GM18861 (cell line): ENCODE measurements at regions not wholly inside any gene's neighbourhood (a gene's known extent, or its start where the extent isn't known, plus 50 kb on each side); places are given as distances from the start of the nearest gene placed in this dataset.

ENCODE experiments used
- ATAC-seq: cut with Tn5 transposase; IDR thresholded peaks from one replicate; pipeline ENCODE4 v1.9.1; 2021; ENCODE audit not compliant: unreplicated experiment

DNA sequence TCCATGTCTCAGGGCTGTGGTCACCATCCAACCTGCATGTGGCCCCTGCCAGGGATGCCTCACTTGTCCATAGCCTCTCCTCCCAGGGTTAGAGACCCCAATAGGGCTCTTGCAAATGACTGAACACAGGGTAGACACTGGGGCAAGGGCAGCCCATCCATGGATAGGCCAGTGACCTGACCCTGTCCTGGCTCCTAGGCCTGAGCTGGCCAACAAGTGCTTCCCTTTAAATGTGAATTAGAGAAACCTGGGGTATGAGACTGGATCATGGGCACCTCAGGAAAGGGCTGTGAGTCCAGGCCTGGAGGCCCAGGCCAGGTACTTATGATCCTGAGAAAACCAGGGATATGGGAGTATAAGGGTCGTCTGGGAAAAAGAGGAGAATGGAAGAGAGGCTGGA, 64.5 kb downstream of the COPS8 start:
- no peak for ATAC-seq

DNA sequence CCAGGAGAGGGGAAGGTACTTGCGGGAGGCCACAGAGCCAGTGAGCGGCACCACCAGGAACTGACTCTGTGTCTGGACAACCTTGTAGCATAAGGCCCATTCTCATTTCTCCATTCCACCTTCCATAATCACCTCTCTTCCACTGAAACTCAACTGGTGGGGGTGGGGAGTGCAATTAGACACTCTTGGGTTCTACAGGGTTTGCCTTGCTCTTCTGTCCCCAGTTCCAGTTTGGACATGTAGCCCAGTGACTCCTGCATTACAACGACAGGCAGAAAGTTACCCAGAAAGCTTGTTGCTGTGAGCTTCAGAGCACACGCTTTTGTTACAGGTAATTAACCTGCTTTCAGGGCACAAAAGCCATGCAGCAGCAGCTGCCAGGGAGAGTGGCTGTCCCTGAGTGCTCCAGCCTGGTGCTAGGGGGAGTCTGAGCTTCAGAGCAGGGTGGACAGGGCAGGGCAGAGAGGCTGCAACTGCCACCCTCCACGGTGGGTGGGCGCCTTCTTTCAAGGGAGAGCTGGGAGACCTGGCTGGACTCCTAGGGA, 65.2 kb downstream of the COPS8 start:
- ATAC-seq = no peak

DNA sequence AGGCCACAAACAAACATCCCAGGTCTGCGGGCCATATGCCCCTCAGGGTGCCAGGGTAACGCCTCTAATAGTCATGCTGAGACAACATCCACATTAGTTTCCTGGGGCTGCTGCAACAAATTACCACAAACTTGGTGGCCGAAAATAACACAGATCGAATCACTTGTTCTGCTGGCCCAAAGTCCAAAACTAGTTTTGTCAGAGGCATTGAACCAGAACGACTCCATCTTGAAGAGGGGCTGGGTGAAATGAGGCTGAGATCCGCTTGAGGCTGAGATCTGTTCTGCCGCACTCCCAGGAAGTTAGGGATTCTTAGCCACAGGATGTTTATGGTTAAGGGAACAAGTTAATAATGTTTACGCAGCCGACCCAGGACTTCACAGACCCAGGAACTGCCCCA, 66.7 kb downstream of the COPS8 start:
- no peak for ATAC-seq

DNA sequence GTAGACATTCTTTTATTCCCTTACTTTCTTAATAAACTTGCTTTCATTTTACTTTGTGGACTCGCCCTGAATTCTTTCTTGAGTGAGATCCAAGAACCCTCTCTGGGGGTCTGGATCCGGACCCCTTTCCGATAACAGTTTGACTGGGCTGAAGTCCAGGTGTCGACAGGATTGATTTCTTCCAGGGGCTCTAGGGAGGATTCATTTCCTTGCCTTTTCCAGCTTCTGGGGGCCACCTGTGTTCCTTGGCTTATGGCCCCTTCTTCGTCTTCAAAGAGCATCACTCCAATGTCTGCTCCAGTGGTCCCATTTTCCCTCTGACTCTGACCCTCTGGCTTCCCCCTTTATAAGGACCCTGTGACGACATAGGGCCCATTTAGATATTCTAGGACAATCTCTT, 67.5 kb downstream of the COPS8 start:
- no peak for ATAC-seq

DNA sequence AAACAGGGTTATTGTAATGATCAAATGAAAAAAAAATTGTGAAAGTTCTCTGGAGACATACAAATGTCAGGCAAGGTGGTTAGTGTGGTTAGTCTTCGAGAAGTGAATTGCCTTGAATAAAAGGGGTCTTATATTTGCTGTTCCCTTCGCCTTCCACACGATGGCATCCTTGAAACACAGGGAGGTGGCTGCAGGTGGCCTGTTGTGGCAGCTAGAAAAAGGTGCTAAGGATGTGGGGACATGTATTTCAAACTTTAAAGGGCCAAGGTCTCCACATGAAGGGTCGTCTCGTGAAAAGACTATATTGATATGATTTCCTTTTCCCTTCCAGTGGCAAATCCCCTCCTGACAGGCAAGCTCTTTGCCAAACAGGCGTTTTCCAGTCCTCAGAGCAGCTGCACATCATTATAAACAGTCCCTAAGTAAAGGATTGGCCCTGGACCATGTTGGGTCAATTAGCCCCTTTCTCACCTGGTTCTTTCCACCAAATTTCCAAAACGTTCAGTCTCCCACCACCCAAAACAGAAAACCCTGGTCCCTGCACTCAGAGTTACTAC, 68.5 kb downstream of the COPS8 start:
- ATAC-seq = no peak

DNA sequence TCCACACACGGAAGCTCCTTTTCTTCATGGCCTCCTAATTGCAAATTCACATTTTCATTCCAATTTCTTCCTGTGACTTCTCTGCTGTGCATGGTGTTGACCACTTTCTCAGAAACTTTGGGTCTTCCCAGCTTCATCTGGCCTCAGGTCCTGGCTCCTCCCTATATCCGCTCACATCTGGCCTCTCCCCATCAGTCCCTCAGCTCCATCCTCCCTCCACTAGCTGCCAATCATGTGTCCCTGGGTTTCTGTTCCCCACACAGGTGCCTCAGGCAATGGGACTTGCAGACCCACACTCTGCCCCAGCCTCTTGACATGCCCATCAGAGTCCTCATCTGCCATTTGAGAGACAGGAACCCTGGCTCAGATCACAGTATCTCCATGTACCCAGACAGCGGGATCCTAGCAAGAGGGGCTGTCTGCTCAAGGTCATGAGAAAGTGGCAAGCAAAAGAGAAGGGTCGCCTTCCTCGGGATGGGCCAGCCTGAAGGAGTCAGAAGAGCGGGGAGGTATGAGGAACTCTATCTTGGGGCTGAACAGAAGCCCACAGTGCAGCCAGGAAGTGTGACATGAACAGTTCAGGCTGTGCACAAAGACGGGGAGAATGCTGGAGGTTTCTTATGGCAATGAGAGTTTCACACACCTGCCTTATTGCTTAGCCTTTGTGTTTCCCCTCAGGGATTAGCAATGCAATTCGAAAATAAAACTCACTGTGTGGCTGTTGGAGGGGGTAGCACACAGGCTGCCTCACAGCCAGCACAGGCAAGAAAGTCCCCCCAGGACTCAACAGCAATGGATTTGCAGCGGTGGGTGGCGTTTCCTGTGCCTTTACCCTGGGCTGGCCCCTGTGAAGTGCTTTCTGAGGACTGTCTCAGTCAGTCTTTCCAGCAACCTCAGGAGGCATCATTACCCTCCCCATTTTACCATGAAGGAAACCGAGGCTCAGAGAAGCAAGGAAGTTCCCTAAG, 69.5 kb downstream of the COPS8 start:
- ATAC-seq = no peak

DNA sequence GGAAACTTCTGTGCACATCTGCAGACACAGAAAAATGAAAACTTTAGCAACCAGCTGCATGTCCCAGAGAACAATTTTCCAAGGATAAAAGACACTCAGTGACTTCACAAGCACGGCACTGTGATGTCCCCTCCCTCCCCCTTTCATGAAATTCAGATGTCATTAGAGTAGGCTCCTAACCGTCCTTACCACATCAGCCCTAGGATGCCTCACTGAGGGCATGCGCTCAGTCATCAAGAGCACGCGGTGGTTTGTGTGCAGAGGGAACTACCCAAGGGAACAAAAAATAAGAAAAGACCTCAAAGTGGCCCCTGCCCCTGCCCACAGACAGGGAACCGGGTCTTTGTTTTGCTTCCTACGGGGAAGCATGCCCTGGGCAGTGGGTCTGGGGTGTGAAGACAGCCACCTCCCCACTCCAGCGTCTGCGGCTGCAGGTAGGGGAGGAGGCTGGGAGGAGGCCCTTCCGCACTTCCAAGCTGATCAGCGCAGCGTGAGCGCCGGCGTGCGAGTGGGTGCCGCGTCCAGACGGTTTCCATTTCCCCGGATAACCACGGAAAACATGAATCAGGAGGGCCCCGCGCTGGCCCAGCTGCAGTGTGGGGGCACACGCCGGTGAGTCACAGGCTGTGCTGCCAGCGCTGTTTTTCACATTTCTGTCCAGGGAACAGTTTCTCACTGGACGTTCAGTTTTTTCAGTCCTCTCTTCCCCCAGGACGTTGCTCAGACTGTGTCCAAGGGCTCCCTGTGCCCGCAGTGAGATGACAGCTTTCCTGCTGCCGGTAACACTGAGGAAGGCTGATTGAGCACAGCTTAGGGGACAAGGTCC, 70.6 kb downstream of the COPS8 start:
- no peak for ATAC-seq

DNA sequence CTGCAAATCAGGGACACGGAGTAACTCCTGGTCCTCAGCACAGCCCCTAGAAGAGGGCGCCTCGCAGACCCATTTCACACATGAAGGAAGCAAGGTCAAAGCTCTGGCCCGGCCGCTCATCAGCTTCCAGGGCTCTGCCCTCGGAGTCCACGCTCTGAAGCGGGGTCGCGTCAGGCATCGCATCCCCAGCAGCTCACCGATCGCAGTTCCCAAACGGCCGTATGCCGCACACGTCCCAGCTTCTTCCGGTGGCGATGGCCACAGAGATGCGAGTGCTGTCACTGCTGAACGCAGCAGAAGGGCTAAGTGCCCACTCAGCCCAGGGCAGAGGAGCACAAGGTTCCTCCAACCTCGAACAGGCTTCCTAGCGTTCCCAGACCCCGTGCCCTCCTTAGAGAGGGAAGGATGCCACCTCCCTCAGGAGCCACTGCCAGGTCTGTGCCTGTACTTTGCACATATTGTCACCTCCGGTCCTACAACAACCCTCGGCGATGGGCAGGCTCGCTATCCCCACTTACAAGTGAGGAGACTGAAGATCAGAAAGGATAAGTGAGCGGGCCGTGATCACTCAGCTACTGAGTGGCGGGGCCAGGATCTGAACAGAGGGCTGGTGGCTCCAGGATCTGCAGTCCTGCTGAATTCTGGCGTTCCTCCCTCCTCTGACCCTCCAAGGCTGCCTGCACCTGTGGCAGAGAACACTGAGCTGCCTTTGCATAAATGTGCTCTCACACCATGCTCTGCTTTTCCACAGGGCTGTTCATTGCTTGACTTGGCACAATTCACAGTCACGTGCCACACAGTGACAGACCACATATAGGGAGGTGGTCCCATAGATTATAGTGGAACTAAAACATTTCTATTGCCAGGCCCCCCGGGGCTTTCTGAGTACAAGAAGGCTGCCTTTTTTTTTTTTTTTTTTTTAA, 71.4 kb downstream of the COPS8 start:
- no peak for ATAC-seq

DNA sequence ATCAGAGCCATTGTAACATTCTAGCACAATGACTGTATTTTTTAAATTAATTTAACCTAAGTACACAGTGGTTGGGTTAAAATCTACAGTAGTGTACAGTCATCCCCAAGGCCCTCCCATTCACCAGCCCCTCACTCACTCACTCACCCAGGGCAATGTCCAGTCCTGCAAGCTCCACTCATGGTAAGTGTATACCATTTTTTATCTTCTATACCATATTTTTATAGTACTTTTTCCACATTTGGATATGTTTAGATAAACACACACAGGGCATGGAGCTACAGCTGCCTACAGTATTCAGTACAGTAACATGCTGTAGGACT, 72.1 kb downstream of the COPS8 start:
- ATAC-seq = no peak

DNA sequence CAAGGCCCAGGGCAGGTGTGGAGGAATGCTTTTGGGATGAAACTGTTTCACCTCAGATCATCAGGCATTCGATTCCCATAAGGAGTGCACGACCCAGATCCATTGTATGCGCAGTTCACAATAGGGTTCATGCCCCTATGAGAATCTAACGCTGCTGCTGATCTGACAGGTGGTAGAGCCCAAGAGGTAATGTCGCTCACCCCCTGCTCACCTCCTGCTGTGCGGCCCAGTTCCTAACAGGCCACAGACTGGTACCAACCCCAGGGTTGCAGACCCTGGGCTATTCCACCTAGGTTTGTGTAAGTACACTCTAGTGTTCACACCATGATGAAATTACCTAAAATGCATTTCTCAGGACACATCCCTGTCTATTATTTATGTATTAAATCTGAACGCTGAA, 72.5 kb downstream of the COPS8 start:
- no peak for ATAC-seq

DNA sequence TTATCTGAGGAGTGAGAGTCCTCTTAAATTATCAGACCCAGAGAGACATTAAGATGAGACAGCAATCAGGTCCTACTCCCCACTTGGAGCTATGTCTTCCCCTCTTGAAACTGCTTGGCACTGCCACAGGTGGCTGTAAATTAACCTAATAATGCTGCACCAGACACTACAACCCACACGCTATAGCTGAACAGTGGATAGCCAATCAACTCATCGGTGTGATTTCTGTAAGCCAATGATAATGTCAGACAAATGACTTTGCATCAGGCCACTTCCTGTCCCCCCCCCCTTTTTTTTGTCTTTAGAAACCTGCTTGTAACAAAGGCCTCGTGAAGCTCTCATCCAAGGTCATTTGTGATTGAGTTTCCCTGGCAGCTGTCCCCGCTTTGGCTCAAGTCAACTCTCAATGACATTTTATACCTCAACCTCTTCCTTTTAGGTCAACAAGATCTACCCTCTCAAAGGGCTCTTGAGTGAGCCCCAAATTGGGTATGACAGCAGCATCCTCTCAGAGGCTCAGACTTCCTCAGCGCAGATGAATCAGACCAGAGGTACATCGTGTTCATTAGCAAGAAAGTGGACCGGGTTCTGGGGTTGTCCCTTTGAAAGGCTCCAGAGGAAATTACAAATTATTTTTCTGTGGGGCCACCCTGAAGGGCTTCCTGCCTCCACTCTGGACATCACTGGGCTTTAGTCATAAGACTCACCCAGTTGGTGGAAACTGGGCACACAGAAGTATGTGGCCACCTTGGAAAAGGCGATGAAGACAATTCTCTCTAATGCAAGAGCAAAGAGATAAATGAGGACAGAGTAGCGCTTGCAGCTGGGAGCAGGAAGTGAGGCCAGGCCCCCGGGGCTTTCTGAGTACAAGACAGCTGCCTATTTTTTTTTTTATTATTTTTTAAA, 73.6 kb downstream of the COPS8 start:
- no peak for ATAC-seq

DNA sequence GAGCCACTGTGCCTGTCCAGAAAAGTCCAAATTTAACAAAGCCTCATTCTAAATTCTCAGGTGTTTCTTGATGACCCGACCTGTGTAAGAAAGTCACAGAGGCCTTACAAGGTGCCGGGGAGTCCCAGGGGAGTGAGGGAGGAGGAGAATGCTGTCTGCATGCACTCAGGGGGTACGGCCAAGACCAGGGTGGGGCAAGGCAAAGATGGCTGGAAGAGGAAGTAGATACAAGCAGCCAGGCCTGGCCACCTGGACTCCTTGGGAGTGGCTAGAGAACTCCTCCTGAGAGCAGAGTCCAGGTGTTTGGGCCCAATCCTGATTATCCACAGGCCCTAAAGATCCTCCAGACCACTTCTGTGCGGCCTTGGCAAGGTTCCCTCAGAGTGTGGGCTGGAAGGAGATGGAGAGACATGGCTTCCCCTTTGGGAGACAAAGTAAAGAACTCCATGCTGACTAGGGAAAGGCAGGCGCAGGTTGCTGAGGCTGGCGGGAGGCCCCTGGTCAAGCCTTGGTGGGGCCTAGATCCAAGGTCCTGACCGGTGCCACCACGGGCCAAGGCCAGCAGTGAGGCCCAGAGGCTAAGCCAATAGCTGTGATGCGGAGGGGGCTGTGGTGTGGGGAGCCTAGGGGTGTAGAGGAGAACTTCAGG, 74.7 kb downstream of the COPS8 start:
- no peak for ATAC-seq

DNA sequence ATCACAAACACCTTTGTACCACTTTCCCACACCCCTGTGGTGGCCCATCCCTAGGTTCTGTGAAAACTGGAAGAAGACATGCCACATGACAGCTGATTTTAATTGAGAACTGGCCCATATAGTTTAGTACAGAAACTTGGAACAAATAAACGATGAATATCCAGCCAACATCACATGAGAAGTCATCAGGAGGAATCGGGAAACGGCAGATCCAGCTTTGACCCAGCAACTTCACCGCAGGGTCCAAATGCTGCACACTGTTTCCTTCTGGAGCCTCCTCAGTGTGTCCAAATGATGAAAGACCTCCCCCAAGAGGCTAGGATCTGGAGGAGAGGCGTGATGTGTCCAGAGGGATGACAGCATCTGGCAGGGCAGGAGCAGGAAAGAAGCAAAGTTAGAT, 75.5 kb downstream of the COPS8 start:
- ATAC-seq = no peak

DNA sequence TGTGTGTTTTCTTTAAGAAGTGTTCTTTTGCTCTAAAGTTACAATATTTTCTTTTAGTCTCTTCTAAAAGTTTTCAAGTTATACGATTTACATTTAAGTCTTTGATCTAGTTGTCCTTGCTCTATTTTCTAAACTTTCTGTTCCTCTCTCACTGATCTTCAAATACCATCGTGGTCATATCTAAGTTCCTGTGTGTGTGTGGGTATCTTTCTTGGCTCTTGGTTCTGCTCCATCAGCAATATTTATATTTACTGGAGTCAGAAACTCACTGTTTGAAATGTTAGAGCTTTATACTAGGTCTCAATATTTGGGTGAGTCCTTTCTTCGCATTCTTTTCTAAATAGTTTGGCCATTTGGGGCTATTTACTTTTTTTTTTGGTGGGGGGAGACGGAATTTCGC, 77.3 kb downstream of the COPS8 start:
- ATAC-seq = no peak

DNA sequence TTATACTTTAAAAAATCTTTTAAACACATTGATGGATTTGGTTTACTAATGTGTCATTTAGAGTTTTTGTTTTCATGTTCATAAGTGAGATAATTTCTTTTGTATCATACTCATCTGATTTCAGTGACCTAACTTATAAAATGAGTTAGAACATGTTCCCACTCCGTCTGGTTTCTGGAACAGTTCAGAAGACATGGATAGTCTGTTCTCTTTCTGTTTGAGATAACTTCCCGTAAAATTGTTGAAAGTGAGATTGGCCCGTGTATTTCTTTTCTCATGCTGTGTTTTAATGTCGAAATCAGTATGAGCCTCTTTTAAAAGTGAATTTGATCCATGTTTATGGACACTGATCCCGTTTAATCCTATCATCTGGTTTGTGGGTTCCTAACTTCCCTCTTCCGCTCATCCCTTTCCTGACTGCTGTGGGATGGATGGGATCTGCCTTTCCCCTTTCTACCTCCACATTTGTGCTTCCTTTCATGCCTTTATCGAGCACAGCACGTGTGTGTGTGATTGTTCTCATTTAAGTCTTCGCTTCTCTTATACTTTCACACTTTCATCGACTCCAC, 78.9 kb downstream of the COPS8 start:
- no peak for ATAC-seq

DNA sequence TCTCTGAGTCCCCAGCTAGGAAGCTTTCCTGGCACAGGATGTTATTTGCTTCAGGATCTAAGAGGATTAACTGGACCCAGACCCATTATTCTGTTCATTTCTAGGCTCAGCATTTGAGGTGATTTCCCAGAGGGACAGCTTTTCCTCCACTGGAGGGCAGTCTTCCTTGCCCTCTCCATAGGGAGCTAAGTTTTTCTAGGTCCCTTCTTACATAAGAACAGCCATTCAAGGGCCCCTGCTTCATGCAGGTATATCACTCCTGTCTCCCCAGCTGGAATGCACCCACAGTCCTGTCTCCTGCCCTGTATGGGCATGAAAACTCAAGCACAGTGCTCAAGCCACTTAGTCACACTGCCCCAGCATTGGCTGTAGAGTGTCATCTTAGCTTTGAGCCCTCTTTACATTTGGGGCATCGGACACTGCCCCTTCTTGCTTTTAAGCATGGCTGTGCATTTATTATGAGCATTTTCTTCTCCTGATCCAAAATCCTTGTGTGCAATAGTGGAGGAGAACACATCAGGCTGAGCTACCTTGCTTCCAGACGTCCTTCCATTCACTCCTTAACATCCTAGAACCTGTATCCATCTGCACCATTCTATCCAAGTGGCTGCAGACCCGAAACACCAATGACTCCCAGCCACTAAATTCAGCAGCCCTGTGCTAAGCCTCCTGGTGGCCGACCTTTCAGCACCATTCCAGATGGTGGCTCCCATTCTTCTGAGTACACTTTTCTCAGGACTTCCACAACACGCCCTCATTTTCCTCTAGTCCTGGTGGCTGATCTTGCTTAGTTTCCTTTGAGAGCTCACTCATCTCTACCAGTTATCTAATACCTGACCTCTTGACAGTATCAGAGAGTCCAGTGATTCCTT, 80.0 kb downstream of the COPS8 start:
- no peak for ATAC-seq

DNA sequence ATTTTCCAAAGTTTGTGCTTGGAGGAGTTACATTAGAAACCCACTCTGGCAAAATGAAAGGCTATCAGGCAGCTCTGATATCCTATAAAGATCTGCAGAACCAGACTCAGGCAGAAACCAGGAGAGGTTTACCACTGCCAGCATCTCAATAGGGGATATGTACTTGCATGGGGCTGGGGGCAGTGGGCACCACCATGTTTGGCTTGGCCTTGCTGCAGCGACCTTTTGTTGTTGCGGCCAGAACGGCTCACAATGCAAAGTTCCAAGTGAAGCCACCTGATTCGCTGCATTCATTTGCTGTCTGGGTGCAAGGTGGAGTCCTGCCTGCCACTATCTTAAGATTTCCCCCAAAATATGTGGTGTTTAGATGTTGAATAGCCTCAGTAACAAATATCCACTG, 81.3 kb downstream of the COPS8 start:
- no peak for ATAC-seq

DNA sequence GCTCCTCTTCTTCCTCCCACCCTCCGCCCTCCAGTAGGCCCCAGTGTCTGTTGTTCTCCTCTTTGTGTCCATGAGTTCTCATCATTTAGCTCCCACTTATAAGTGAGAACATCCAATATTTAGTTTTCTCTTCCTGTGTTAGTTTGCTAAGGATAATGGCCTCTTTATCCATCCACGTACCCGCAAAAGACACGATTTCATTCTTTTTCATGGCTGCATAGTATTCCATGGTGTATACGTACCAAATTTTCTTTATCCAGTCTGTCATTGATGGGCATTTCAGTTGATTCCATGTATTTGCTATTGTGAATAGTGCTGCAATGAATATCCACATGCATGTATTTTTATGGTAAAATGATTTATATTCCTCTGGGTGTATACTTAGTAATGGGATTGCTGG, 82.2 kb downstream of the COPS8 start:
- ATAC-seq = no peak
